GM21360 (cell line): ENCODE measurements at regions not wholly inside any gene's neighbourhood (a gene's known extent, or its start where the extent isn't known, plus 50 kb on each side); places are given as distances from the start of the nearest gene placed in this dataset.
A peak's percentile ranks its signal among the peaks of the same experiment; 100 is the strongest.
"Not testable (repeated sequence)": the region's sequence is repeated elsewhere in the genome, so short reads cannot be mapped to it uniquely, and the experiment has no call there.

Experiments
- ATAC-seq: cut with Tn5 transposase; IDR thresholded peaks from one replicate; pipeline ENCODE4 v1.9.1; 2021; ENCODE audit warnings: mild to moderate bottlenecking, moderate library complexity; ENCODE audit not compliant: unreplicated experiment

DNA sequence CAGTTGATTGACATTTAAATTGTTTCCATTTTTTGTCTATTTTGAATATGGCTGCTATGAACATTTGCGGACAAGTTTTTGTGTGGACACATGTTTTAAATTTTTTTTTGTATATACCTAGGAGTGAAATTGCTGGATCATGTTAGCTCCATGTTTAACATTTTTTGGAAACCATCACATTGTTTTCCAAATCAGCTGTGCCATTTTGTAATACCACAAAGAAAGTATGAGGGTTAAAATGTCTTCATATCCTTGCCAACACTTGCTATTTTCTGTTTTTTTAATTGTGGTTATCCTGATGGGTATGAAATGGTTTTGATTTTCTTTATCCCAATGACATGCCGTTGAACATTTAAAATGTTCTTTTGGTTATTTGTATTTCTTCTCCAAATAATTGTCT is 52.1 kb downstream of the CARTPT start:
- ATAC-seq: no peak

- no peak for ATAC-seq
Observed at GRCh38 chr5:71778678-71779276, 59.7 kb downstream of the CARTPT start.

- ATAC-seq: no peak
Observed at GRCh38 chr5:71780597-71780996, 61.5 kb downstream of the CARTPT start.

DNA sequence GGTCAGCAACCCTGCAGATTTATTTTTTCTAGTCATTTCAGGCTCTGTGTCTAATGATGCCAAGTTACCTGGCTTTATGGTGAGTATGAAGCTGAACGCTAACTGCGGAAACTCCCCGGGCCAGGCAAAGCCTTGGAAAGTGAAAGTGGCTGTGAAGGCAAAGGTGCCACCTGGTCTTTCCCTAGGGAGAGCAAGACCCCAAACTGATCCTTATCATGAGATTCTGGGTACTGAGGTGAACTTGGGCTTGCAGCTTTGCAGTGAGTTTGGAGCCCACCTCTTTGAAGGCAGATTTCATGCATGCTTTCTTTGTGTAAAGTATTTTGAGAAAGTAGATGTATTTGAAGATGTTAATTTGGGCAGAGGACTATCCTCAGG is 63.3 kb downstream of the CARTPT start:
- ATAC-seq: peak; percentile 28

GRCh38 chr5:71782771-71783770 is 64.0 kb downstream of the CARTPT start:
- ATAC-seq: peak; percentile 83

DNA sequence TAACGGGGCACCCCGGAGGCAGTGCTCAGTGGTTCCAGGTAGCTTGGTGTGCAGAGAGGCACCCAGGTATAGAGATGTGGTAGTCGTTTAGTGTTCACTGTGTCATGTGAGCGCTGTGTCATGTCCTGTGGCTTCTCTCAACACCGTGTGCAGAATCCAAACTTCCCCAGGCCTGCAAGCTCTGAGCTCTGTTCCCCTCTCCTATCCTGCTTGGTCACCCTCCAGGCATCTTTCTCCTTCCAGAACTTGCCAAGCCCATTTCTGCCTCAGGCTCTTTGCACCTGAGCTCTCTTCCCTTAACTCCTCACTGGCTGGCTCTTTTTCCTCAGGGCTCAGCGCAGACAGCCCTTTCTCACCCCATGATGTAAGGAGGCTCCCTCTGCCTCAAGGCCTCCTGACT is 64.8 kb downstream of the CARTPT start:
- no peak for ATAC-seq

GRCh38 chr5:71786337-71787055 is 67.4 kb downstream of the CARTPT start:
- ATAC-seq: no peak

GRCh38 chr5:71788794-71789193 is 69.7 kb downstream of the CARTPT start:
- ATAC-seq: no peak

DNA sequence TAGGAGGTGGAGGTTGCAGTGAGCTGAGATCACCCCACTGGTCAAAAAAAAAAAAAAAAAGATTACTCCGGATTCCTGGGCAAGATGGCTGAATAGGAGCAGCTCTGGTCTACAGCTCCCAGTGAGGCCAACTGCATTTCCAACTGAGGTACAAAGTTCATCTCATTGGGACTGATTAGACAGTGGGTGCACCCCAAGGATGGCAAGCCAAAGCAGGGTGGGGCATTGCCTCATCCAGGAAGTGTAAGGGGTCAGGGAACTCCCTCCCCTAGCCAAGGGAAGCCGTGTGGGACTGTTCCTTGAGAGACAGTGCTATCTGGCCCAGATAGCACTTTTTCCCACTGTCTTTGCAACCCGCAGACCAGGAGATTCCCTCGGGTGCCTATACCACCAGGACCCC is 70.7 kb downstream of the CARTPT start:
- ATAC-seq: no peak

GRCh38 chr5:71790433-71790832 is 71.4 kb downstream of the CARTPT start:
- ATAC-seq: no peak

DNA sequence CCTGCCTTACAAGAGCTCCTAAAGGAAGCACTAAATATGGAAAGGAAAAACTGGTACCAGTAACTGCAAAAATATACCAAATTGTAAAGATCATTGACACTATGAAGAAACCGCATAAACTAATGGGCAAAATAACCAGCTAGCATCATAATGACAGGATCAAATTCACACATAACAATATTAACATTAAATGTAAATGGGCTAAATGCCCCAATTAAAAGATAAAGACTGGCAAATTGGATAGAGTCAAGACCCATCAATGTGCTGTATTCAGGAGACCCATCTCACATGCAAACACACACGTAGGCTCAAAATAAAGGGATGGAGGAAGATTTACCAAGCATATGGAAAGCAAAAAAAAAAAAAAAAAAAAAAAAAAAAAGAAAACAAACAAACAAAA is 73.0 kb downstream of the CARTPT start:
- not testable (repeated sequence) for ATAC-seq

GRCh38 chr5:71794061-71794695 is 75.1 kb downstream of the CARTPT start:
- no peak for ATAC-seq

- no peak for ATAC-seq
Observed at GRCh38 chr5:71802673-71803072, 83.6 kb downstream of the CARTPT start.

DNA sequence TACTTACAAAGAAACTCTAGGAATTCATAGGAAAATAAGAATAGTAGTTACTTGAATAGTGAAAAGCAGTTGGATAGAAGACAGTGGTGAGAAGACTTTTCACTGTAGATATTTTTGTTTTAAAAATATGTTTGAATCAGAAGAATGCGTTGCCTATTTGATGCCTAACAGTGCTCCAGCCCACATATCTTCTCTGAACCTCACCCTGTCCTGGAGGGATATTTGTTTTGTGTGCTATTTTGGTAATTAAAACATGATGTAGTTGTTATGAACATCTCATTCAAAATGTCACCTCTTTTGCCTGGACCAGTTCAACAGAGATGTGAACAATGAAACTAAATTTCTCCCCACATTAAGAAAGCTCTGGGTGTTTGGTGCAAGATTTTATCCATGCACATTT is 87.6 kb downstream of the CARTPT start:
- no peak for ATAC-seq

GRCh38 chr5:71807909-71808308 is 88.8 kb downstream of the CARTPT start:
- no peak for ATAC-seq

- no peak for ATAC-seq
Observed at GRCh38 chr5:71809446-71809845, 90.4 kb downstream of the CARTPT start.

- ATAC-seq: no peak
Observed at GRCh38 chr5:71810023-71810422, 90.9 kb downstream of the CARTPT start.

DNA sequence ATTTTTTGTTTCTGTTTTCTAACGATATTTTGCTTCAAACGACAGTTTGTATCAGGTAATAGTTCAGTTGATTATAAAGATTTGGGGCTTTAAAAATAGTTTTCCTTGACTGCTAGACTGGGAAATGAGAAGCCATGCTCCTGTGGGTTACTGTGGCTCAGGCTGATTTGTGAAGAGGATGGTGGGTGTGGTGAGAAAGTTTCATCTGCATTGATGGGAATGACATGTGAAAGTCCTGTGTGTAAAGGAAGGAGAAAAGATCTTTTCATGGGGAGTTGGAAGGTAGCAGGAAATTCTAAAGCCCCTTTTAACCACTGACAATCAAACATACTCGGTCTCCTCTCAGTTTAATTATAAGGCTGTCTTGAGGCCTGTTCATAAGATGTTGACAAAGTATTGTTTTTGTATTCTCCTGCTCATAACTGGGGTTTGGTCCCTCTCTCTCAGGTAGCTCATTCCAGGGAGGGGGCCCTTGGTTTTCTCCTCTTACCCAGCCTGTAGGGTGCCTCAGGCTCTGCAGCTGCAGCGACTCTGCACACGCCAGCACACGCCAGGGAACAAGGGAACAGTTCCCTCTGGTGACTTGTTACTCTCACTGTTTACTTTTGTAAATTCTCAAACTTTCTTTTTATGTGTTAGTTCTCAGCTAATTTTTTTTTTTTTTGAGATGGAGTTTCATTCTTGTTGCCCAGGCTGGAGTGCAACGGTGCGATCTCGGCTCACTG is 91.6 kb downstream of the CARTPT start:
- no peak for ATAC-seq

DNA sequence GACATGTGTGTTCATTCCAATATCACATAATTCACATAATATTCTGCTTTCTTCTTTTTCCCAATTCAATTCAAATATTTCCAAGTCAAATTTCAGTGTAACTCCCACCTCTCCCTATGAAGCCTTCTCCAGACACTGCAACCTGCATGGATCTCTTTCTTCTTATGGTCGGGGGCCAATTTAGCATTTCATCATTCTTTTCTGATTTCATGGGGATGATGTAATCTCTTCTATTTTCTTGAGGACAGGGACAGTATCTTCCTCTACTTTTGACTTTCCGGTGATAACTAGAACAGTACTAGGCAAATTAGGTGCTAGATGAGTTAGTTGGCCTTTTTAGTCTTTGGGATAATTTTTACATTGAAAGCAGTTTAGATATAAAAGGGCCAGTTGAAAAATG is 92.7 kb downstream of the CARTPT start:
- ATAC-seq: no peak

DNA sequence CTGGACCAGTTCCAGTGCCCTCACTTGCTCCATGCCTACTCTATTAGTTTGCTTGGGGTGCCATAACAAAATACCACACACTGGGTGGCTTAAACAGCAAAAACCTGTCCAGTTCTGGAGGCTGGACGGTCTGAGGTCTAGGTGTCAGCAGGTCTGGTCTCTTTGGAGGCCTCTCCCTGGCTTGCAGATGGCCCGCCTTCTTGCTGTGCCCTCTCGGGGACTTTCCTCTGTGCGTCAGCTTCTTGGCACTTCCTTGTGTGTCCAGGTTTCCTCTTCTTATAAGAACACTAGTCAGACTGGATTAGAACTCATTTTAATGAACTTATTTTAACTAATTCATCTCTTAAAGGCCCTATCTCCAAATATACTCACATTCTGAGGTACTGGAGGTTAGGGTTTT is 97.2 kb downstream of the CARTPT start:
- ATAC-seq: no peak

DNA sequence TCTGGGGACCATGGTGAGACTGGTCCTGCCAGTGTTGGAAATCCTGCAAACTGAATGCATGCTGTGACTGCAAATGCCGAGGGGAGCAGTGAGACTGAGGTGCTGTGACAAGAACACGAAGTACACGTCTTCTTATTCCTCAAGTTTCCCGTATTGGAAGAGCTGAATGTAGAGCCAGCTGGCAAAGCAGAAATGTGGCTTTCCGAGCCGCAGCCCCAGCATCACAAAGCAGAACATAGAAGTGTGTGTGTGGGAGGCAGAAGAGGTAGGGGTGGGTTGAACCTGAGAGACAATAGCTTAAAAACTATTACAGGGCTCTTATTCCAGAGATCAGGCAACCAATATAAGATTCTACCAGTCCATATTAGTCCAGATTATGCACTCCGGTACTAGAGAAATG is 98.8 kb downstream of the CARTPT start:
- no peak for ATAC-seq
